A673 (cell line): ENCODE measurements at regions not wholly inside any gene's neighbourhood (a gene's known extent, or its start where the extent isn't known, plus 50 kb on each side); places are given as distances from the start of the nearest gene placed in this dataset.

ENCODE experiments used
- BruUV-seq: library from RNA; stranded (reverse); fragments of 400-500 nt; replicated peaks from 2 replicates; lab custom pipeline; 2021; lab: Mats Ljungman, UMichigan
- CTCF ChIA-PET: fragments of 300-600 bp; sonication (Branson Sonifier 250); formaldehyde crosslinking; loops from one replicate; lab custom pipeline; 2022; ENCODE audit warnings: antibody characterized with exemption; lab: Charles Lee
- POLR2A ChIA-PET: fragments of 300-600 bp; sonication (Branson Sonifier 250); formaldehyde crosslinking; loops from one replicate; lab custom pipeline; 2022; ENCODE audit warnings: antibody characterized with exemption; ENCODE audit not compliant: low non-redundant PET; lab: Charles Lee
- DNase-seq: peaks from one replicate; pipeline ENCODE4 v3.0.0-alpha.2; 2015; ENCODE audit warnings: low spot score
- H3K27ac ChIP-seq: fragments of 200-600 bp; sonication (generic); 2 replicates; pipeline ENCODE4 v1.5.1; 2016; ENCODE audit warnings: mixed run types, low read depth, mild to moderate bottlenecking, mixed read lengths, antibody characterized with exemption, low read length; ENCODE audit not compliant: poor library complexity, severe bottlenecking
- H3K27me3 ChIP-seq: fragments of 200-600 bp; sonication (generic); replicated peaks from 2 replicates; pipeline ENCODE4 v1.6.1; 2017; ENCODE audit warnings: mixed run types, low read depth, mild to moderate bottlenecking, mixed read lengths, antibody characterized with exemption, low read length; ENCODE audit not compliant: insufficient read depth, poor library complexity
- H3K36me3 ChIP-seq: fragments of 200-600 bp; sonication (generic); 2 replicates; pipeline ENCODE4 v1.6.1; 2016; ENCODE audit warnings: mixed run types, mild to moderate bottlenecking, mixed read lengths, antibody characterized with exemption, low read length; ENCODE audit not compliant: insufficient read depth, poor library complexity, severe bottlenecking
- H3K4me1 ChIP-seq: fragments of 200-600 bp; sonication (generic); 2 replicates; pipeline ENCODE4 v1.6.1; 2017; ENCODE audit warnings: mixed run types, mild to moderate bottlenecking, mixed read lengths, antibody characterized with exemption, low read length; ENCODE audit not compliant: insufficient read depth, poor library complexity, severe bottlenecking
- H3K4me3 ChIP-seq: fragments of 200-600 bp; sonication (generic); 2 replicates; pipeline ENCODE4 v1.5.1; 2016; ENCODE audit warnings: low read depth, mixed run types, mild to moderate bottlenecking, mixed read lengths, low read length; ENCODE audit not compliant: poor library complexity, severe bottlenecking
- H3K9me3 ChIP-seq: fragments of 200-600 bp; sonication (generic); 2 replicates; pipeline ENCODE4 v1.6.1; 2016; ENCODE audit warnings: mixed run types, low read depth, mild to moderate bottlenecking, mixed read lengths, antibody characterized with exemption, low read length; ENCODE audit not compliant: poor library complexity, severe bottlenecking
- CTCF ChIP-seq: fragments of 300-800, 200-600 bp; sonication (generic); conservative IDR thresholded peaks from 2 replicates; pipeline ENCODE4 v1.5.1; 2017; ENCODE audit warnings: low read depth, mild to moderate bottlenecking, antibody characterized with exemption, low read length, moderate library complexity, mixed read lengths
- EZH2 ChIP-seq: fragments of 200-600 bp; sonication (generic); IDR thresholded peaks from 2 replicates; pipeline ENCODE4 v1.6.1; 2017; ENCODE audit warnings: borderline replicate concordance, low read depth, mild to moderate bottlenecking, mixed read lengths, antibody characterized with exemption, low read length; ENCODE audit not compliant: poor library complexity, severe bottlenecking
- intact Hi-C: fragments of 100-400 bp; cut with micrococcal nuclease; formaldehyde crosslinking; loops from one replicate; pipeline ENCODE4 v1.10.0; 2022; ENCODE audit not compliant: unreplicated experiment

DNA sequence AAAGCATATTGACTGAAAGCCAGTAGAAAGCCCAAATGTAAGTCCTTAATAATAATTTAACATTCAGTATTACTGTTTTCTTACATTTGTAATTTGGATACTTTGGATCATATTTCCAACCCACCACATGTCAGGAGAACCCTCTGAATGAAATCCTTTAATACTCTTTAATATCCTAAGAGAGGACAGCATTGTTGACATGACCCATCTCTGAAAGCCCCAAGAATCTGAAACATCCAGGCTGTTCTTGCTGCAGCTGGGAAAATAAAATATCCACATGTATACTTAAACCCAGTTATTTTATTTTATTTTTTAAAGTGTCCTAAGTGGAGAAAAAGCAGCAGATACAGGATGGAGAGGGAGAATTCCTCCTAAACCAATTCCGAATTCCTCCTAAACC lies 130.8 kb upstream of the RIPOR2 start:
- TF ChIP-seq CTCF (no peak), EZH2 (no peak)
- no peaks in the 10 kb centered on the region for H3K27me3 ChIP-seq
- POLR2A ChIA-PET: no interaction called here
- no peaks in the 10 kb centered on the region for H3K4me1 ChIP-seq
- no peak overlapping the region for H3K27ac ChIP-seq
- DNase-seq: no peak
- no TSS peak for BruUV-seq
- intact Hi-C loops: no loop called here
- H3K36me3 ChIP-seq: no peaks in the 10 kb centered on the region
- no peaks in the 10 kb centered on the region for H3K9me3 ChIP-seq
- H3K4me3 ChIP-seq: no peak overlapping the region
- CTCF ChIA-PET: no interaction called here

GRCh38 chr6:25068866-25069265 lies 133.1 kb upstream of the RIPOR2 start:
- Histone ChIP-seq H3K27me3 (no peaks in the 10 kb centered on the region), H3K36me3 (no peaks in the 10 kb centered on the region), H3K4me3 (no peak overlapping the region), H3K9me3 (no peaks in the 10 kb centered on the region), H3K27ac (no peak overlapping the region), H3K4me1 (no peaks in the 10 kb centered on the region)
- ChIA-PET CTCF (interaction anchor here (0.6 kb wide), 1 partner anchor 51 kb away, joined by 7 read pairs; no protein-coding TSS in a partner anchor), POLR2A (no interaction called here)
- no peak for TF ChIP-seq EZH2
- no peak for TF ChIP-seq CTCF
- DNase-seq: no peak
- no TSS peak for BruUV-seq
- intact Hi-C loops: no loop called here

- H3K4me3 ChIP-seq: no peak overlapping the region
- peak; percentile 89 for TF ChIP-seq CTCF
- no peak for TF ChIP-seq EZH2
- POLR2A ChIA-PET: no interaction called here
- intact Hi-C loops: loop anchor here (1.0 to 10.0 kb wide), 4 partner anchors 214 to 488 kb away; partner anchors contain the start of genes C6orf62 and GMNN
- H3K9me3 ChIP-seq: no peaks in the 10 kb centered on the region
- H3K27me3 ChIP-seq: no peaks in the 10 kb centered on the region
- no peaks in the 10 kb centered on the region for H3K36me3 ChIP-seq
- BruUV-seq: no TSS peak
- no peaks in the 10 kb centered on the region for H3K4me1 ChIP-seq
- H3K27ac ChIP-seq: no peak overlapping the region
- peak; percentile 88 for DNase-seq
- CTCF ChIA-PET: interaction anchor here (0.6 to 1.4 kb wide), 6 partner anchors 26 to 490 kb away, joined by 3 to 20 read pairs (median 4); no protein-coding TSS in a partner anchor
Measured at GRCh38 chr6:25070547-25071366, 135.0 kb upstream of the RIPOR2 start.
